Posterior cingulate gyrus (tissue), 11 donors: ENCODE measurements at regions not wholly inside any gene's neighbourhood (a gene's known extent, or its start where the extent isn't known, plus 50 kb on each side); places are given as distances from the start of the nearest gene placed in this dataset.

Source experiments
- DNase-seq, 10 donors: peaks; one replicate each; pipeline versions ENCODE4 v3.0.0 to v3.0.0-alpha.2; 2020 to 2021; ENCODE audit warnings: mixed read lengths in 3 of 10
- intact Hi-C: fragments of 100-400 bp; cut with DNase I; formaldehyde crosslinking; loops from one replicate; pipeline ENCODE4 v1.15.1; 2023

GRCh38 chr7:86949779-86950260 is 109.6 kb downstream of the ELAPOR2 start:
- intact Hi-C loops = no loop called here
- DNase-seq = peak in 1 of 10 donors; percentile 64

GRCh38 chr7:86949052-86949778 is 110.2 kb downstream of the ELAPOR2 start:
- peak in 1 of 10 donors; percentile 55 for DNase-seq
- intact Hi-C loops = no loop called here

- no peak for DNase-seq
- intact Hi-C loops = no loop called here
Measured at GRCh38 chr7:86947929-86948328, 111.5 kb downstream of the ELAPOR2 start.

GRCh38 chr7:86943447-86943846 is 116.0 kb downstream of the ELAPOR2 start:
- intact Hi-C loops = no loop called here
- no peak for DNase-seq

- intact Hi-C loops = no loop called here
- DNase-seq = no peak
Measured at GRCh38 chr7:86942995-86943394, 116.5 kb downstream of the ELAPOR2 start.

- intact Hi-C loops = no loop called here
- no peak for DNase-seq
Measured at GRCh38 chr7:86942081-86942480, 117.4 kb downstream of the ELAPOR2 start.

- intact Hi-C loops = loop anchor here (10.0 kb wide), 1 partner anchor 475 kb away; no protein-coding TSS in a partner anchor
- DNase-seq = no peak
Measured at GRCh38 chr7:86939197-86939814, 120.1 kb downstream of the ELAPOR2 start.

- intact Hi-C loops = loop anchor here (10.0 kb wide), 1 partner anchor 477 kb away; no protein-coding TSS in a partner anchor
- DNase-seq = no peak
Measured at GRCh38 chr7:86937363-86937878, 122.0 kb downstream of the ELAPOR2 start.

- intact Hi-C loops = loop anchor here (10.0 kb wide), 1 partner anchor 481 kb away; no protein-coding TSS in a partner anchor
- no peak for DNase-seq
Measured at GRCh38 chr7:86933295-86933845, 126.1 kb downstream of the ELAPOR2 start.

- intact Hi-C loops = loop anchor here (10.0 kb wide), 1 partner anchor 483 kb away; no protein-coding TSS in a partner anchor
- peak in 1 of 10 donors; percentile 28 for DNase-seq
Measured at GRCh38 chr7:86932038-86932512, 127.4 kb downstream of the ELAPOR2 start.

GRCh38 chr7:86931439-86931838 is 128.0 kb downstream of the ELAPOR2 start:
- no peak for DNase-seq
- intact Hi-C loops = loop anchor here (10.0 kb wide), 1 partner anchor 483 kb away; no protein-coding TSS in a partner anchor

- intact Hi-C loops = loop anchor here (10.0 kb wide), 1 partner anchor 484 kb away; no protein-coding TSS in a partner anchor
- DNase-seq = no peak
Measured at GRCh38 chr7:86930554-86931307, 128.7 kb downstream of the ELAPOR2 start.

GRCh38 chr7:86929293-86930109 is 130.0 kb downstream of the ELAPOR2 start:
- intact Hi-C loops = loop anchor here (5.0 to 10.0 kb wide), 3 partner anchors 218 to 485 kb away; no protein-coding TSS in a partner anchor
- no peak for DNase-seq

- DNase-seq = peak in 2 of 10 donors; percentile 27 to 64
- intact Hi-C loops = loop anchor here (5.0 kb wide), 2 partner anchors 219 to 309 kb away; no protein-coding TSS in a partner anchor
Measured at GRCh38 chr7:86928308-86928707, 131.1 kb downstream of the ELAPOR2 start.

GRCh38 chr7:86926732-86927131 is 132.7 kb downstream of the ELAPOR2 start:
- DNase-seq = peak in 2 of 10 donors; percentile 21 to 37

GRCh38 chr7:86925221-86925620 is 134.2 kb downstream of the ELAPOR2 start:
- intact Hi-C loops = loop anchor here (5.0 kb wide), 2 partner anchors 222 to 312 kb away; no protein-coding TSS in a partner anchor

More at GRCh38 chr7:86926732-86927131, 132.7 kb downstream of the ELAPOR2 start:
- intact Hi-C loops = loop anchor here (2.0 to 5.0 kb wide), 3 partner anchors 130 to 311 kb away; no protein-coding TSS in a partner anchor

GRCh38 chr7:86923527-86923926 is 135.9 kb downstream of the ELAPOR2 start:
- no peak for DNase-seq
- intact Hi-C loops = no loop called here

More at GRCh38 chr7:86925221-86925620, 134.2 kb downstream of the ELAPOR2 start:
- DNase-seq = no peak

- DNase-seq = no peak
- intact Hi-C loops = no loop called here
Measured at GRCh38 chr7:86920154-86920553, 139.3 kb downstream of the ELAPOR2 start.

GRCh38 chr7:86918245-86918644 is 141.2 kb downstream of the ELAPOR2 start:
- intact Hi-C loops = no loop called here
- DNase-seq = no peak
